Upper lobe of right lung (tissue), 1 donor: ENCODE measurements at regions not wholly inside any gene's neighbourhood (a gene's known extent, or its start where the extent isn't known, plus 50 kb on each side); places are given as distances from the start of the nearest gene placed in this dataset.

Experiments
- ATAC-seq: fragments of 200-7000 bp; cut with Tn5 transposase; one replicate; pipeline ENCODE4 v1.9.1; 2020; ENCODE audit warnings: mild to moderate bottlenecking, moderate library complexity
- DNase-seq: peaks from one replicate; pipeline ENCODE4 v3.0.0-alpha.2; 2020
- H3K27ac ChIP-seq: fragments of 200-600 bp; one replicate; pipeline ENCODE4 v1.8.0; 2022
- H3K27me3 ChIP-seq: fragments of 200-600 bp; one replicate; pipeline ENCODE4 v1.8.0; 2022; ENCODE audit warnings: mild to moderate bottlenecking
- H3K36me3 ChIP-seq: fragments of 200-600 bp; one replicate; pipeline ENCODE4 v1.8.0; 2022
- H3K4me1 ChIP-seq: fragments of 200-600 bp; one replicate; pipeline ENCODE4 v1.8.0; 2022
- H3K4me3 ChIP-seq: fragments of 200-600 bp; one replicate; pipeline ENCODE4 v1.8.0; 2022; ENCODE audit warnings: mild to moderate bottlenecking
- H3K9me3 ChIP-seq: fragments of 200-600 bp; one replicate; pipeline ENCODE4 v1.8.0; 2022
- intact Hi-C: fragments of 100-400 bp; cut with DNase I; formaldehyde crosslinking; loops from one replicate; pipeline ENCODE4 v1.11.0; 2022
- TF ChIP-seq, protein P1 (sequence below): fragments of 200-600 bp; IDR thresholded peaks from one replicate; pipeline ENCODE4 v1.8.0; 2022; ENCODE audit warnings: antibody characterized with exemption
- donor health status: DM: no; HTN: yes; CAD: no; lungs with severe emphysema.

DNA sequence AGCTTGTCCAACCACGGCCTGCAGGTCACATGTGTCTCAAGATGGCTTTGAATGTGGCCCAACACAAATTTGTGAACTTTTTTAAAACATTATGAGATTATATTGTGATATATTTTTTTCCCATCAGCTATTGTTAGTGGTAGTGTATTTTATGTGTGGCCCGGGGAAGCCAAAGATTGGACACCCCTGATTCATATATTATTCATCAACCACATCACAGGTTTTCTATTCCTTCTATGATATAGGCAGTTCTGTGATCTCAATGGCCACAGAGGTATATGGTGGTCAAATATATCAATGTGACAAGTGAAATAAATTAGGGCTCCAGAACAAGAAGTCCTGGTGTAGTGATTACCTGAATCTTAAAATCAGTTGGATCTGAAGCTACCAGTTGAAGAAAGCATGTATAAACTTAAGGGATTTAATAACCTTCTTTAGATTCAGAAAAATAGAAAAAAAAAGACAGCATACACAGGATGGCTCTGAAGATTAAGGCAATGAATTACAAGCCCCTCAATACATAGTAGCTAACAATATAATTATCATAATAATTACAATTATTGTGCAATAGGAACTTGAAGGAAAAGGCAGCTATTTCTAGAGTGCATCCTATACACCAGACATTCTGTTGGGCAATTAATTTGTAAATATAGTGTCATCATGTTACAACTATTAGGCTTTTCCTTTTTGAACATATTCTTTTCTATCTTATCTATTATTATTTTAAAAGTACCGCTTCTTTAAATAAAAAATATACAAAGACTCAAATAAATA lies 530.4 kb upstream of the PTPRD start:
- Histone ChIP-seq H3K9me3 (no peaks in the 10 kb centered on the region), H3K27ac (no peak overlapping the region), H3K36me3 (no peaks in the 10 kb centered on the region), H3K27me3 (no peaks in the 10 kb centered on the region), H3K4me3 (no peak overlapping the region), H3K4me1 (no peaks in the 10 kb centered on the region)
- TF ChIP-seq, protein P1, sequence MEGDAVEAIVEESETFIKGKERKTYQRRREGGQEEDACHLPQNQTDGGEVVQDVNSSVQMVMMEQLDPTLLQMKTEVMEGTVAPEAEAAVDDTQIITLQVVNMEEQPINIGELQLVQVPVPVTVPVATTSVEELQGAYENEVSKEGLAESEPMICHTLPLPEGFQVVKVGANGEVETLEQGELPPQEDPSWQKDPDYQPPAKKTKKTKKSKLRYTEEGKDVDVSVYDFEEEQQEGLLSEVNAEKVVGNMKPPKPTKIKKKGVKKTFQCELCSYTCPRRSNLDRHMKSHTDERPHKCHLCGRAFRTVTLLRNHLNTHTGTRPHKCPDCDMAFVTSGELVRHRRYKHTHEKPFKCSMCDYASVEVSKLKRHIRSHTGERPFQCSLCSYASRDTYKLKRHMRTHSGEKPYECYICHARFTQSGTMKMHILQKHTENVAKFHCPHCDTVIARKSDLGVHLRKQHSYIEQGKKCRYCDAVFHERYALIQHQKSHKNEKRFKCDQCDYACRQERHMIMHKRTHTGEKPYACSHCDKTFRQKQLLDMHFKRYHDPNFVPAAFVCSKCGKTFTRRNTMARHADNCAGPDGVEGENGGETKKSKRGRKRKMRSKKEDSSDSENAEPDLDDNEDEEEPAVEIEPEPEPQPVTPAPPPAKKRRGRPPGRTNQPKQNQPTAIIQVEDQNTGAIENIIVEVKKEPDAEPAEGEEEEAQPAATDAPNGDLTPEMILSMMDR: no peak
- intact Hi-C loops: no loop called here
- no peak for DNase-seq
- ATAC-seq: no peak

DNA sequence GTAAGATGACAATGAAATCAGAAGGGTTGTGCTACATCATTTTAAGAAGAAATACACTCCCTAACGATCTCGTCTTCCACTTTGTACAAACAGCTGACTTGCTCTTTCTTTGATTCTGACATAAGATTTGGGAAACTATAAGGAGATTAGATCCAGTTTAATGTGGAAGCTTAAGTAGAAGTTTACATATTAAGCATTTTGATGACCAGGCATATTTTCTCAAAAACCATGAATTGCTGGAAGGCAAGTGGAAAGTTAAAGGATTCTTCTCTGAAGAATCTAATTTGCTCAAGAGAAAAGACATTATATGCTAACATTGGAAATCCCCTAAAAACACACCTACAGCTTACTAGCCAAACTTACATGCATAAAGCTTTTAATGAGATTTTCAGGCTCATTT lies 531.9 kb upstream of the PTPRD start:
- DNase-seq: no peak
- no peaks in the 10 kb centered on the region for H3K9me3 ChIP-seq

DNA sequence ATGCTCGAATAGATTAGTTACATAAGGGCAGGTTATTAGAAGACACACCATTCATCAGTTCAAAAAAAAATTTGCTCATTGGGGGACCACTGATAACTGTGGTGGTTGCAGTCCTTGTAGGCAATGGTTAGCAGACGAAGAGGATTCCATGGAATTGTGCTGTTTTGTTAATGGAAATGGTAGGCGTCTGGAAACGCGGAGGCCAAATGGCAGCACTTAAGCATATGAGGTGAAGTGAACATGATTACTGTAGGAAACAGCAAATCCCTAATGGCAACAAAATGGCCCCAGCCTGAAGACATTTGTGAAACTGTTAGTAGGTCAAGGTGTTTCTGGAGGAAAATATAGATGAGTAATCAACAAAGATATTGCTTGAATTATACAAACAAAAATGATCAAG lies 535.4 kb upstream of the PTPRD start:
- intact Hi-C loops: no loop called here
- no peak for ATAC-seq

More for the DNA sequence above, 531.9 kb upstream of the PTPRD start:
- TF ChIP-seq, protein P1: no peak
- Histone ChIP-seq H3K4me3 (no peak overlapping the region), H3K36me3 (no peaks in the 10 kb centered on the region), H3K4me1 (no peaks in the 10 kb centered on the region), H3K27me3 (no peaks in the 10 kb centered on the region), H3K27ac (no peak overlapping the region)
- intact Hi-C loops: no loop called here
- ATAC-seq: no peak

DNA sequence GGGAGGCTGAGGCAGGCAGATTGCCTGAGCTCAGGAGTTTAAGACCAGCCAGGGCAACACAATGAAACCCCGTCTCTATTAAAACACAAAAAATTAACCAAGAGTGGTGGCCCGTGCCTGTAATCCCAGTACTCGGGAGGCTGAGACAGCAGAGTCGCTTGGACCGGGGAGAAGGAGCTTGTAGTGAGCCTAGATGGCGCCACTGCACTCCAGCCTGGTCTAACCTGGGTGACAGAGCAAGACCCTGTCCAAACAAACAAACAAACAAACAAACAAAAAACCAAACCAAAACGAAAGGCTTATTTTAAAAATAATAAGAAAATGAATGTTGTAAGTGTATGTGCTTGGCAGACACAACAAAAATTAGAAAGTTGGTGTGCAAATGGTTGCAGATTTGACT lies 536.3 kb upstream of the PTPRD start:
- DNase-seq (no peak), ATAC-seq (no peak)
- H3K36me3 ChIP-seq: no peaks in the 10 kb centered on the region
- no peaks in the 10 kb centered on the region for H3K9me3 ChIP-seq
- no peak overlapping the region for H3K4me3 ChIP-seq
- H3K27ac ChIP-seq: no peak overlapping the region
- H3K4me1 ChIP-seq: no peaks in the 10 kb centered on the region
- H3K27me3 ChIP-seq: no peaks in the 10 kb centered on the region
- TF ChIP-seq, protein P1: no peak
- intact Hi-C loops: no loop called here

More for the DNA sequence above, 535.4 kb upstream of the PTPRD start:
- Histone ChIP-seq H3K27me3 (no peaks in the 10 kb centered on the region), H3K4me1 (no peaks in the 10 kb centered on the region), H3K9me3 (no peaks in the 10 kb centered on the region), H3K36me3 (no peaks in the 10 kb centered on the region), H3K4me3 (no peak overlapping the region), H3K27ac (no peak overlapping the region)
- TF ChIP-seq, protein P1: no peak
- no peak for DNase-seq

DNA sequence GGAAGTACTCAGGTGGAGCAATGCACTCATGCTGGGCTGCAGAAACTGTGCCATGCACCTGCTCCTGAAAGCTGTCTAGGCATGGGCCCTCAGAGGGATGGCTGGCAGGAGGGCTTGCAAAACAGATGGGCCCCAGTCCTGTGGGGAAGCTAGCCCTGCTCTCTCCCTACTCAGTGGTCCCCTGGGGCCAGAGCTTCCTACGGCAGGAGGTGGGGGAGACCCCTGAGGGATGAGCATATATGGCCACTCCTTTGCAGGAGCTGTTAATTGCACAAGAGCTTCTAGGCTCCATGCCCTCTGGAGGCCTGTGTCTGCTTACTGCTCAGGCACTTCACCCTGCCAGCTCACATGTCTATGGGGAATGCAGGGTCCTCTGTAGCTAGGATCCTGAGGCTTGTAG lies 545.3 kb upstream of the PTPRD start:
- intact Hi-C loops: no loop called here
- TF ChIP-seq, protein P1: no peak
- Histone ChIP-seq H3K4me3 (no peak overlapping the region), H3K9me3 (no peaks in the 10 kb centered on the region), H3K36me3 (no peaks in the 10 kb centered on the region), H3K27ac (no peak overlapping the region), H3K27me3 (no peaks in the 10 kb centered on the region), H3K4me1 (no peaks in the 10 kb centered on the region)
- ATAC-seq (no peak), DNase-seq (no peak)

DNA sequence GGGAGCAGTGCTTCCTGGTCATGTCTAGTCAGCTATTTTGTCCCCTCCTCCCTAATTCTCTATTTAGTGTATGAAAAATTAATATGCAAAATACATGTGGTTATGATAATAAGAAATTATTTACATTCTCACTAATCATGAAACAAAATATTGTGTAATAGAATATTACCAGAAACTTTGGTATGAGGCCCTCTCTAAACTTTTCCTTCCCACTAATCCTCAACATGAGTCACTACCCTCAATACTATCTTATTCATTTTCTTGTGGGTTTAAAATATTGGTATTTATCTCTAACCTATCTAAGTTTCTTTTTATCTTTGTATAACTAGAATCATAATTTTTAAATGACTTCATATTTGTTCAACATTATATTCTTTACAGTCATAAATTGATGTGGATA lies 545.9 kb upstream of the PTPRD start:
- Histone ChIP-seq H3K27me3 (no peaks in the 10 kb centered on the region), H3K27ac (no peak overlapping the region), H3K36me3 (no peaks in the 10 kb centered on the region), H3K4me3 (no peak overlapping the region), H3K4me1 (no peaks in the 10 kb centered on the region), H3K9me3 (no peaks in the 10 kb centered on the region)
- ATAC-seq (no peak), DNase-seq (no peak)
- intact Hi-C loops: no loop called here
- TF ChIP-seq, protein P1: no peak
